PC-9 (cell line): ENCODE measurements at regions not wholly inside any gene's neighbourhood (a gene's known extent, or its start where the extent isn't known, plus 50 kb on each side); places are given as distances from the start of the nearest gene placed in this dataset.

Source experiments
- EZH2 ChIP-seq: fragments of 200-600 bp; sonication (generic); IDR thresholded peaks from 2 replicates; pipeline ENCODE4 v1.8.0; 2017; ENCODE audit warnings: antibody characterized with exemption, low read depth
- TF ChIP-seq, protein P1 (sequence below): fragments of 200-600 bp; sonication (generic); conservative IDR thresholded peaks from 2 replicates; pipeline ENCODE4 v1.6.1; 2017; ENCODE audit warnings: mixed run types, antibody characterized with exemption, mild to moderate bottlenecking, moderate library complexity

DNA sequence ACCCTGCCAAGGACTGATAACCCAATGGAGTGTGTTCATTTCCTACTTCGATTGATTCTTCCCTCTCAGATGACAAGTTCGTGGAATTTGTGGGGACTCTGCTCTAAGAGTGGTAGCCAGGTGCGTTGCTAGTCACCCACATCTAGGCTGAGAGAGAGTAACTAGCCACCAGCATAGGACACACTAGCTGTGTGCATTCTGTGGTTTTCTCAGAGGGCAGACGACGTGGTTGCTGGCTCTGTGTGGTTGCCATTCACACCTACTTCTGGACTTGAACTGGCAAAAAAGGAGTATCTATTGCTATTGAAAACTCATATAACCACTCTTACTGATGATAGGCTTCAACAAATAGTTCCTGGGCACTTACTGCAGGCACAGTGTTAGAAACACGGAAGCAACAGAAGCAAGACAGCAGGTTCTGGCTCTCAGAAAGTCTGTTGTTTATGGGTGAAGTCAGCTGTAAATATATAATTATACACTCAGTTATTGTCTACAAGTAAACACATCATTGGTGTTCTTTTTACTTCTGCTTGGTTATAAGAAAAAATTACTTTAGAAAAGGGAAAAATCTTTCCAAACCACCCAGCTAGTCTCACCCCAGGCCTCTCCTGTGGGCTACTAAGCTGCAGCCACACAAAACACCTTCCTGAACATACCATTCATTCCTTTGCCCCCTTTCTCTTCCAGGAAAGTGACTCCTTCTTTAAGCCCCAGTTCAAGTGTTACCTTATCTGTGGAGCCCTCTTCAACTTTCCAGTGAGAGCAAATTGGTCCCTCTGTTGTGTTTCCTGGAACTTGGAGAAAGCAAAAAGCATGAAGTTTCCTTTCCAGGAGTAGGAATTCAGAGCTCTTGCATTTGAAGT is 151.1 kb upstream of the HAPLN1 start:
- TF ChIP-seq, protein P1, sequence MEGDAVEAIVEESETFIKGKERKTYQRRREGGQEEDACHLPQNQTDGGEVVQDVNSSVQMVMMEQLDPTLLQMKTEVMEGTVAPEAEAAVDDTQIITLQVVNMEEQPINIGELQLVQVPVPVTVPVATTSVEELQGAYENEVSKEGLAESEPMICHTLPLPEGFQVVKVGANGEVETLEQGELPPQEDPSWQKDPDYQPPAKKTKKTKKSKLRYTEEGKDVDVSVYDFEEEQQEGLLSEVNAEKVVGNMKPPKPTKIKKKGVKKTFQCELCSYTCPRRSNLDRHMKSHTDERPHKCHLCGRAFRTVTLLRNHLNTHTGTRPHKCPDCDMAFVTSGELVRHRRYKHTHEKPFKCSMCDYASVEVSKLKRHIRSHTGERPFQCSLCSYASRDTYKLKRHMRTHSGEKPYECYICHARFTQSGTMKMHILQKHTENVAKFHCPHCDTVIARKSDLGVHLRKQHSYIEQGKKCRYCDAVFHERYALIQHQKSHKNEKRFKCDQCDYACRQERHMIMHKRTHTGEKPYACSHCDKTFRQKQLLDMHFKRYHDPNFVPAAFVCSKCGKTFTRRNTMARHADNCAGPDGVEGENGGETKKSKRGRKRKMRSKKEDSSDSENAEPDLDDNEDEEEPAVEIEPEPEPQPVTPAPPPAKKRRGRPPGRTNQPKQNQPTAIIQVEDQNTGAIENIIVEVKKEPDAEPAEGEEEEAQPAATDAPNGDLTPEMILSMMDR: no peak
- no peak for TF ChIP-seq EZH2
